Fibroblast of lung (primary cell): ENCODE measurements at regions not wholly inside any gene's neighbourhood (a gene's known extent, or its start where the extent isn't known, plus 50 kb on each side); places are given as distances from the start of the nearest gene placed in this dataset.

Experiments
- DNase-seq, 2 donors: peaks; one replicate each; pipeline versions ENCODE4 v3.0.0 to v3.0.0-alpha.2; 2010; ENCODE audit warnings: low read depth in 2 of 2
- H2AFZ ChIP-seq: 2 replicates; pipeline ENCODE4 v1.5.1; 2012; ENCODE audit warnings: low read length, control low read depth, inconsistent platforms
- H3K27ac ChIP-seq: 2 replicates; pipeline ENCODE4 v1.5.1; 2011; ENCODE audit warnings: low read length, control low read depth; ENCODE audit not compliant: insufficient read depth
- H3K27me3 ChIP-seq: 2 replicates; pipeline ENCODE4 v1.5.1; 2011; ENCODE audit warnings: mild to moderate bottlenecking, low read length; ENCODE audit not compliant: control insufficient read depth, insufficient read depth
- H3K36me3 ChIP-seq: 2 replicates; pipeline ENCODE4 v1.5.1; 2011; ENCODE audit warnings: low read length; ENCODE audit not compliant: control insufficient read depth, insufficient read depth
- H3K4me1 ChIP-seq: 2 replicates; pipeline ENCODE4 v1.5.1; 2011; ENCODE audit warnings: low read length; ENCODE audit not compliant: control insufficient read depth, insufficient read depth; ENCODE audit errors: extremely low read depth
- H3K4me2 ChIP-seq: 2 replicates; pipeline ENCODE4 v1.5.1; 2011; ENCODE audit warnings: low read length, control low read depth; ENCODE audit not compliant: insufficient read depth; ENCODE audit errors: extremely low read depth
- H3K4me3 ChIP-seq, 4 experiments: fragments of 200-600 bp in 1 of 4; sonication (generic) in 1 of 4; replicated peaks in 1 of 4; 2 replicates each; pipeline ENCODE4 v1.5.1; 2011 to 2016; ENCODE audit warnings: low read length in 4 of 4, low read depth in 3 of 4, mild to moderate bottlenecking in 3 of 4, control low read depth in 2 of 4, inconsistent platforms in 1 of 4, mixed read lengths in 1 of 4; ENCODE audit not compliant: insufficient read depth in 1 of 4; ENCODE audit errors: control extremely low read depth in 1 of 4
- H3K79me2 ChIP-seq: 2 replicates; pipeline ENCODE4 v1.5.1; 2012; ENCODE audit warnings: mild to moderate bottlenecking, low read length, inconsistent platforms; ENCODE audit not compliant: control insufficient read depth, insufficient read depth
- H3K9ac ChIP-seq: 2 replicates; pipeline ENCODE4 v1.5.1; 2011; ENCODE audit warnings: mild to moderate bottlenecking, low read length, control low read depth; ENCODE audit not compliant: insufficient read depth
- H3K9me3 ChIP-seq: 2 replicates; pipeline ENCODE4 v1.5.1; 2012; ENCODE audit warnings: low read depth, low read length; ENCODE audit not compliant: control insufficient read depth, insufficient read depth
- H4K20me1 ChIP-seq: 2 replicates; pipeline ENCODE4 v1.5.1; 2011; ENCODE audit warnings: low read length; ENCODE audit not compliant: control insufficient read depth, insufficient read depth; ENCODE audit errors: extremely low read depth
- EZH2 ChIP-seq: IDR thresholded peaks from 2 replicates; pipeline ENCODE4 v1.5.1; 2012; ENCODE audit warnings: low read length, control low read depth, mild to moderate bottlenecking; ENCODE audit errors: missing control alignments
- TF ChIP-seq, protein P1 (sequence below), 2 donors: IDR thresholded peaks in 1 of 2; conservative IDR thresholded peaks in 1 of 2; 1 replicate in 1 of 2; 2 replicates in 1 of 2; pipeline ENCODE4 v1.5.1; 2011 to 2012; ENCODE audit warnings: low read length in 2 of 2, control low read depth in 1 of 2, inconsistent platforms in 1 of 2, low read depth in 1 of 2, mild to moderate bottlenecking in 1 of 2

DNA sequence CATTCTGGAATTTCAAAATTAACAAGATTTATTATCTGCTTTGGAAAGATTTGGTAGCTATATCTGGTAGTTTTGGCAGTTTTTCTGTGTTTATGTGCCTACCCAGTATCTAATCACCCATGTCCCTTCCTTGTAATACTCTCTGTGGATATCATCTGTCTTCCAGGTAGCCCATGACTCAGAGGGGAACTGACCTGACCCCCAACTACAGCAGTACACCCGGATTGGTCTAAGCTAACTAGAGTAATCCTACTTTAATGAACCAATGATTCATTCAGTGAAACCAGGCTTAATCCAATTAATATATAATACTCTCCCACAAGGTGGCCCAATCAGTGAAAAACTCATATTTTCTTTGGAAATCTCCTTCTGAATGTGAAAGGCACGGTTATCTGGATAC, 295.3 kb upstream of the SULF2 start:
- H3K4me2 ChIP-seq = no peak overlapping the region
- H3K27ac ChIP-seq = no peak overlapping the region
- H3K4me1 ChIP-seq = no peaks in the 10 kb centered on the region
- no peaks in the 10 kb centered on the region for H3K79me2 ChIP-seq
- no peak overlapping the region for H3K4me3 ChIP-seq
- no peaks in the 10 kb centered on the region for H4K20me1 ChIP-seq
- no peak overlapping the region for H3K9ac ChIP-seq
- no peak for TF ChIP-seq EZH2
- TF ChIP-seq, protein P1, sequence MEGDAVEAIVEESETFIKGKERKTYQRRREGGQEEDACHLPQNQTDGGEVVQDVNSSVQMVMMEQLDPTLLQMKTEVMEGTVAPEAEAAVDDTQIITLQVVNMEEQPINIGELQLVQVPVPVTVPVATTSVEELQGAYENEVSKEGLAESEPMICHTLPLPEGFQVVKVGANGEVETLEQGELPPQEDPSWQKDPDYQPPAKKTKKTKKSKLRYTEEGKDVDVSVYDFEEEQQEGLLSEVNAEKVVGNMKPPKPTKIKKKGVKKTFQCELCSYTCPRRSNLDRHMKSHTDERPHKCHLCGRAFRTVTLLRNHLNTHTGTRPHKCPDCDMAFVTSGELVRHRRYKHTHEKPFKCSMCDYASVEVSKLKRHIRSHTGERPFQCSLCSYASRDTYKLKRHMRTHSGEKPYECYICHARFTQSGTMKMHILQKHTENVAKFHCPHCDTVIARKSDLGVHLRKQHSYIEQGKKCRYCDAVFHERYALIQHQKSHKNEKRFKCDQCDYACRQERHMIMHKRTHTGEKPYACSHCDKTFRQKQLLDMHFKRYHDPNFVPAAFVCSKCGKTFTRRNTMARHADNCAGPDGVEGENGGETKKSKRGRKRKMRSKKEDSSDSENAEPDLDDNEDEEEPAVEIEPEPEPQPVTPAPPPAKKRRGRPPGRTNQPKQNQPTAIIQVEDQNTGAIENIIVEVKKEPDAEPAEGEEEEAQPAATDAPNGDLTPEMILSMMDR (conservative IDR thresholded peaks at IDR 0.05 in 1 of 2, IDR thresholded peaks at IDR 0.05 in 1 of 2; ENCODE audit: low read depth in 1 of 2, low read length in 2 of 2) = no peak
- H3K9me3 ChIP-seq = no peaks in the 10 kb centered on the region
- no peaks in the 10 kb centered on the region for H3K27me3 ChIP-seq
- DNase-seq = no peak
- H3K36me3 ChIP-seq = no peaks in the 10 kb centered on the region
- H2AFZ ChIP-seq = no peak overlapping the region

DNA sequence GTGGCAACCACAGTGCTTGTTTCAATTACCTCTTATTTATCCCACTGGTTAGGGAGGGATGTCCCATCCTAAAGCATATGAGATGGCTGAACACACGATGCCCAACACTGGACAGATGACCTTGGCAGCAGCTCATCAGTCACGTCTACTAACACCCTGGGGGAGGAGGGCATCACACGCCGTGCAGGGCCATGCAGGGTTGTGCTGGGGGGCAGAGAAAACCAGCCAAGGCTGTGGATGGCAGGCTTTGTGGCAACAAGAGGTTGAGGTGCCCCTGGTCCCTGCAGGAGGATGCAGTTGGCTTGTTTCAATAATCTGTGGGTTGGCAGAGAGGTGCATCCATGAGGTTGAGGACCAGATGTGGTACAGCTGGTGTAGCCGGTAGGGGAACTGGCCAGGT, 293.7 kb upstream of the SULF2 start:
- Histone ChIP-seq H3K4me2 (no peak overlapping the region), H3K27me3 (no peaks in the 10 kb centered on the region), H3K27ac (no peak overlapping the region), H4K20me1 (no peaks in the 10 kb centered on the region), H3K4me3 (no peak overlapping the region), H3K79me2 (no peaks in the 10 kb centered on the region), H3K4me1 (no peaks in the 10 kb centered on the region), H3K36me3 (no peaks in the 10 kb centered on the region), H3K9ac (no peak overlapping the region), H3K9me3 (no peaks in the 10 kb centered on the region), H2AFZ (no peak overlapping the region)
- no peak for DNase-seq
- TF ChIP-seq, protein P1 (conservative IDR thresholded peaks at IDR 0.05 in 1 of 2, IDR thresholded peaks at IDR 0.05 in 1 of 2; ENCODE audit: low read depth in 1 of 2, low read length in 2 of 2) = no peak
- TF ChIP-seq EZH2 = no peak

GRCh38 chr20:48076747-48077146, 291.5 kb upstream of the SULF2 start:
- Histone ChIP-seq H3K79me2 (no peaks in the 10 kb centered on the region), H4K20me1 (no peaks in the 10 kb centered on the region), H3K4me3 (no peak overlapping the region), H3K4me1 (no peaks in the 10 kb centered on the region), H2AFZ (no peak overlapping the region), H3K9ac (no peak overlapping the region), H3K9me3 (no peaks in the 10 kb centered on the region), H3K4me2 (no peak overlapping the region), H3K36me3 (no peaks in the 10 kb centered on the region), H3K27ac (no peak overlapping the region), H3K27me3 (no peaks in the 10 kb centered on the region)
- TF ChIP-seq EZH2 = no peak
- TF ChIP-seq, protein P1 (conservative IDR thresholded peaks at IDR 0.05 in 1 of 2, IDR thresholded peaks at IDR 0.05 in 1 of 2; ENCODE audit: low read depth in 1 of 2, low read length in 2 of 2) = no peak
- DNase-seq = no peak
